ENCODE measurements at regions not wholly inside any gene's neighbourhood (a gene's known extent, or its start where the extent isn't known, plus 50 kb on each side); places are given as distances from the start of the nearest gene placed in this dataset.

DNA sequence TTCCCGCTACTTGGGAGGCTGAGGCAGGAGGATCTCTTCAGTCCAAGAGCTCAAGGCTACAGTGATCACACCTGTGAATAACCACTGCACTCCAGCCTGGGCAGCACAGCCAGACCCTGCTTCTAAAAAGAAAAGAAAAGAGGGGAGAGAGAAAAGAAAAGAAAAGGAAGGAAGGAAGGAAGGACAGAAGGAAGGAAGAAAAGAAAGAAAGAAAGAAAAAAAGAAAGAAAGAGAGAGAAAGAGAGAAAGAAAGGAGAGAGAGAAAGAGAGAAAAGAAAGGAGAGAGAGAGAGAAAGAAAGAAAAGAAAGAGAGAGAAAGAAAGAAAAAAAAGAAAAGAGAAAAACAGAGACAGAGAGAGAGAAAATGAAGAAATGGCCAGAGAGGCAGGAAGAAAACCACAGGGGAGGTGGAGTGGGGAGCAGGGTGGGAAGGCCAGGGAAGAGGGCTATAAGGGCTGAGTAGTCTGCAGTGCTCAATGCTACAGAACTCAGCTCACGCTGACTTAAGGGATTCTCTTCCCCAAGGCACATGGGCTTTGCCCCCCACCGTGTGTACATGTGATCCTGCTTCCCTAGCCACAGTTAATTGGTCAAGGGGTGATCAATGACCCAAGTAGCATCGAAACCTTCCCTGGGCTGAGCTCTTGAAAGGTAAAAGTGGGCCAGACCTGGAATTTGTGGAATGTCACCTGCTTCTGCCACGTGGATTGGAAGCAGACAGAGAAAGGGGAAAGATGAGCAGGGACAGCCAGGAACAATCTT lies 90.4 kb upstream of the TMCC3 start:
- TF ChIP-seq CTCF (IDR thresholded peaks at IDR 0.05 in 4 of 5, conservative IDR thresholded peaks at IDR 0.05 in 1 of 5) (no peak), POLR2A (IDR thresholded peaks at IDR 0.05) (no peak)
- DNase-seq = no peak
- H3K9me3 ChIP-seq = no peaks in the 10 kb centered on the region
- in situ Hi-C loops (cut with MboI; ENCODE audit: low sequenced_read_pairs in 4 of 4) = no loop called here
- no peaks in the 10 kb centered on the region for H3K27me3 ChIP-seq
- H3K27ac ChIP-seq = no peak overlapping the region
- no peaks in the 10 kb centered on the region for H3K4me1 ChIP-seq
- no peak overlapping the region for H3K4me3 ChIP-seq
- intact Hi-C loops (cut with DNase I; ENCODE audit: low total_unique reads) = no loop called here
- no peaks in the 10 kb centered on the region for H3K36me3 ChIP-seq
- ATAC-seq = no peak

DNA sequence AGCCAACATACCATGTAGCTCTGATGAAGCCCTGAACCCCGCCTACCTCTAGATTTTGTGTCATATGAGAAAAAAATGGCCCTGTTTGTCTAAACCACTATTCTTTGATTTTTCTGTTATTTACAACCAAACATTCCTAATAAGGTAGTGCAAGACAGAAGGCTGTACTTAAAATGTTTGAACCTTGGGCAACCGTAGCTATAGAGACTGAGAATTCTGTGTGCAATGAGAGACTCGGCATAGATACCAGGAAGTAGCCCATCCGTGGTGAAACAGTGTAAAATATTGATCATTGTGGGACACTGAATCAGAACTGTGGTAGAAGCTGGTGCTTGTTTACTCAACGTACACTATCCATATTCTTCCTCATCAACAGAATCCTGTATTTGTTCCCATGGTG lies 86.5 kb upstream of the TMCC3 start:
- DNase-seq (no peak), ATAC-seq (no peak)
- Histone ChIP-seq H3K4me3 (no peak overlapping the region), H3K27ac (no peak overlapping the region), H3K4me1 (no peaks in the 10 kb centered on the region), H3K36me3 (no peaks in the 10 kb centered on the region), H3K9me3 (no peaks in the 10 kb centered on the region), H3K27me3 (no peaks in the 10 kb centered on the region)
- TF ChIP-seq POLR2A (IDR thresholded peaks at IDR 0.05) (no peak), CTCF (IDR thresholded peaks at IDR 0.05 in 4 of 5, conservative IDR thresholded peaks at IDR 0.05 in 1 of 5) (no peak)
- in situ Hi-C loops (cut with MboI; ENCODE audit: low sequenced_read_pairs in 4 of 4) = no loop called here
- intact Hi-C loops (cut with DNase I; ENCODE audit: low total_unique reads) = no loop called here

GRCh38 chr12:94736004-94736403 lies 85.6 kb upstream of the TMCC3 start:
- H3K27me3 ChIP-seq = no peaks in the 10 kb centered on the region
- H3K4me3 ChIP-seq = no peak overlapping the region
- in situ Hi-C loops (cut with MboI; ENCODE audit: low sequenced_read_pairs in 4 of 4) = no loop called here
- intact Hi-C loops (cut with DNase I; ENCODE audit: low total_unique reads) = no loop called here
- no peak for DNase-seq
- no peaks in the 10 kb centered on the region for H3K9me3 ChIP-seq
- no peak overlapping the region for H3K27ac ChIP-seq
- H3K36me3 ChIP-seq = no peaks in the 10 kb centered on the region
- ATAC-seq = no peak
- no peak for TF ChIP-seq POLR2A (IDR thresholded peaks at IDR 0.05)
- no peaks in the 10 kb centered on the region for H3K4me1 ChIP-seq

- H3K27ac ChIP-seq = no peak overlapping the region
- no peaks in the 10 kb centered on the region for H3K9me3 ChIP-seq
- H3K4me3 ChIP-seq = no peak overlapping the region
- intact Hi-C loops (cut with DNase I; ENCODE audit: low total_unique reads) = no loop called here
- no peaks in the 10 kb centered on the region for H3K27me3 ChIP-seq
- ATAC-seq (no peak), DNase-seq (no peak)
- no peaks in the 10 kb centered on the region for H3K36me3 ChIP-seq
- no peaks in the 10 kb centered on the region for H3K4me1 ChIP-seq
- in situ Hi-C loops (cut with MboI; ENCODE audit: low sequenced_read_pairs in 4 of 4) = no loop called here
- TF ChIP-seq POLR2A (IDR thresholded peaks at IDR 0.05) (no peak), CTCF (IDR thresholded peaks at IDR 0.05 in 4 of 5, conservative IDR thresholded peaks at IDR 0.05 in 1 of 5) (no peak)
Measured at GRCh38 chr12:94733727-94734126, 83.4 kb upstream of the TMCC3 start.

- no peaks in the 10 kb centered on the region for H3K9me3 ChIP-seq
- no peak overlapping the region for H3K4me3 ChIP-seq
- H3K27me3 ChIP-seq = no peaks in the 10 kb centered on the region
- no peaks in the 10 kb centered on the region for H3K36me3 ChIP-seq
- TF ChIP-seq POLR2A (IDR thresholded peaks at IDR 0.05) (no peak), CTCF (IDR thresholded peaks at IDR 0.05 in 4 of 5, conservative IDR thresholded peaks at IDR 0.05 in 1 of 5) (no peak)
- H3K27ac ChIP-seq = no peak overlapping the region
- no peak for DNase-seq
- in situ Hi-C loops (cut with MboI; ENCODE audit: low sequenced_read_pairs in 4 of 4) (no loop called here), intact Hi-C loops (cut with DNase I; ENCODE audit: low total_unique reads) (no loop called here)
- H3K4me1 ChIP-seq = no peaks in the 10 kb centered on the region
- no peak for ATAC-seq
Measured at GRCh38 chr12:94732367-94732990, 82.1 kb upstream of the TMCC3 start.

Measured in gastrocnemius medialis (tissue), 4 donors.